ENCODE measurements at regions not wholly inside any gene's neighbourhood (a gene's known extent, or its start where the extent isn't known, plus 50 kb on each side); places are given as distances from the start of the nearest gene placed in this dataset.
"Not testable (repeated sequence)": the region's sequence is repeated elsewhere in the genome, so short reads cannot be mapped to it uniquely, and the experiment has no call there.

GRCh38 chr9:82865524-82865923 lies 197.4 kb downstream of the RASEF start:
- WGBS, 2 donors: 91 to 96% methylated on average over 2 of the region's 2 CpGs
- intact Hi-C loops (cut with DNase I): no loop called here

GRCh38 chr9:82880336-82881050 lies 182.4 kb downstream of the RASEF start:
- 42 to 44% methylated on average over 5 of the region's 5 CpGs for WGBS, 2 donors
- Histone ChIP-seq H3K27me3 (no peaks in the 10 kb centered on the region), H3K4me1 (no peaks in the 10 kb centered on the region), H3K36me3 (no peaks in the 10 kb centered on the region), H3K27ac (no peak overlapping the region), H3K9me3 (no peaks in the 10 kb centered on the region), H3K4me3 (no peak overlapping the region)
- TF ChIP-seq CTCF (IDR thresholded peaks at IDR 0.05) (no peak), POLR2A (IDR thresholded peaks at IDR 0.05) (no peak)
- intact Hi-C loops (cut with DNase I): no loop called here
- no peak for DNase-seq

More at GRCh38 chr9:82865524-82865923, 197.4 kb downstream of the RASEF start:
- no peaks in the 10 kb centered on the region for H3K9me3 ChIP-seq
- no peak overlapping the region for H3K4me3 ChIP-seq
- no peak overlapping the region for H3K27ac ChIP-seq
- no peak for DNase-seq
- no peaks in the 10 kb centered on the region for H3K27me3 ChIP-seq
- no peak for TF ChIP-seq CTCF (IDR thresholded peaks at IDR 0.05)
- no peak for TF ChIP-seq POLR2A (IDR thresholded peaks at IDR 0.05)
- no peaks in the 10 kb centered on the region for H3K36me3 ChIP-seq
- H3K4me1 ChIP-seq: no peaks in the 10 kb centered on the region

- no peaks in the 10 kb centered on the region for H3K9me3 ChIP-seq
- DNase-seq: no peak
- H3K27me3 ChIP-seq: no peaks in the 10 kb centered on the region
- WGBS, 2 donors: 94 to 100% methylated on average over 1 of the region's 1 CpG
- no peak overlapping the region for H3K4me3 ChIP-seq
- H3K36me3 ChIP-seq: no peaks in the 10 kb centered on the region
- TF ChIP-seq CTCF (IDR thresholded peaks at IDR 0.05): no peak
- TF ChIP-seq POLR2A (IDR thresholded peaks at IDR 0.05): no peak
- H3K27ac ChIP-seq: no peak overlapping the region
- no peaks in the 10 kb centered on the region for H3K4me1 ChIP-seq
- intact Hi-C loops (cut with DNase I): no loop called here
Measured at GRCh38 chr9:82882138-82882537, 180.8 kb downstream of the RASEF start.

- WGBS, 2 donors: 18 to 46% methylated on average over 2 of the region's 2 CpGs
- DNase-seq: no peak
Measured at GRCh38 chr9:82882748-82883147, 180.2 kb downstream of the RASEF start.

GRCh38 chr9:82883436-82883835 lies 179.5 kb downstream of the RASEF start:
- no peaks in the 10 kb centered on the region for H3K4me1 ChIP-seq
- H3K36me3 ChIP-seq: no peaks in the 10 kb centered on the region
- no peaks in the 10 kb centered on the region for H3K27me3 ChIP-seq
- no peak overlapping the region for H3K27ac ChIP-seq
- no peak overlapping the region for H3K4me3 ChIP-seq
- TF ChIP-seq POLR2A (IDR thresholded peaks at IDR 0.05) (no peak), CTCF (IDR thresholded peaks at IDR 0.05) (no peak)
- DNase-seq: no peak
- 94 to 96% methylated on average over 2 to 3 of the region's 3 CpGs for WGBS, 2 donors
- no peaks in the 10 kb centered on the region for H3K9me3 ChIP-seq
- intact Hi-C loops (cut with DNase I): no loop called here

More at GRCh38 chr9:82882748-82883147, 180.2 kb downstream of the RASEF start:
- no peak for TF ChIP-seq CTCF (IDR thresholded peaks at IDR 0.05)
- no peak for TF ChIP-seq POLR2A (IDR thresholded peaks at IDR 0.05)
- intact Hi-C loops (cut with DNase I): no loop called here
- Histone ChIP-seq H3K9me3 (no peaks in the 10 kb centered on the region), H3K4me1 (no peaks in the 10 kb centered on the region), H3K27me3 (no peaks in the 10 kb centered on the region), H3K36me3 (no peaks in the 10 kb centered on the region), H3K4me3 (no peak overlapping the region), H3K27ac (no peak overlapping the region)

- H3K27me3 ChIP-seq: not testable (repeated sequence)
Measured at GRCh38 chr9:82883974-82884373, 179.0 kb downstream of the RASEF start.

More at GRCh38 chr9:82883974-82884373, 179.0 kb downstream of the RASEF start:
- H3K4me3 ChIP-seq; H3K36me3 ChIP-seq; H3K4me1 ChIP-seq; intact Hi-C loops (cut with DNase I); H3K27ac ChIP-seq; DNase-seq; H3K9me3 ChIP-seq: not testable (repeated sequence)
- 80 to 88% methylated on average over 7 of the region's 7 CpGs for WGBS, 2 donors

All from esophagus squamous epithelium (tissue), 5 donors.